ENCODE measurements at regions not wholly inside any gene's neighbourhood (a gene's known extent, or its start where the extent isn't known, plus 50 kb on each side); places are given as distances from the start of the nearest gene placed in this dataset.
A peak's percentile ranks its signal among the peaks of the same experiment; 100 is the strongest.

DNA sequence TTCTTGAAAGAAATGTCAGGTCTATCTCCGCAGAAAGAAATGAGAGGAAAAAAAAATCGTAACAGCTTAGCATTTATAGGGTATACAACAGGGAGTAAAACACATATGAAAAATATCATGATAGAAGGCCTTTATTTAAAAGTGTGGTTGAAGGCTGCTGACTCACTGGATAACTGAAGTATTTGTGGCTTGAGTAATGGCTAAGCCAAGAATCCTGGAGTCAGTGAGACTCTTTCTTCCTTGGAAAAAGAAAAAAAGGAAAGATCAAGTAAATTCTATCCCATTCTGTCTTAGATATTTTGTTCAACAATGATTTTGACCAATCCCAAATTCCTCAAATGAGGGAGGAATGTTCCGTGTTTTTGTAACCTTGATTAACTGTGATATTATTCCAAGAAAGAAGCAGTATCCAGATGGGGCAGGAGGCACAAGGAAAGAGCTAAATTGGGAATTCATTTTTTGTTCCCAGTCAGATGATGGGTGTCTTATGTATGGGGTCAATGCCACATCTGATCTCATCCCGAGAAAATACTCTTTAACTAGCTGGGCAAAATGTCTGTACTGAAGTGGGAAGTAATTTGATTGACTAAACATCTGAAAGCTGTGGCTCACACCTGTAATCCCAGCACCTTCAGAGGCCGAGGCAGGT lies 64.3 kb upstream of the MYO10 start:
- no peak for TF ChIP-seq CTCF (IDR thresholded peaks at IDR 0.05; ENCODE audit: insufficient read depth, low read length, severe bottlenecking)
- no peak for FAIRE-seq
- DNase-seq (ENCODE audit: low read depth) = peak; percentile 82
- Histone ChIP-seq H3K27me3 (ENCODE audit: control insufficient read depth, insufficient read depth, low read length) (no peaks in the 10 kb centered on the region), H3K36me3 (ENCODE audit: control insufficient read depth, insufficient read depth, low read length) (no peaks in the 10 kb centered on the region), H3K4me3 (ENCODE audit: low read depth, low read length) (no peak overlapping the region)

- DNase-seq (ENCODE audit: low read depth) (no peak), FAIRE-seq (no peak)
- H3K4me3 ChIP-seq (ENCODE audit: low read depth, low read length) = no peak overlapping the region
- H3K36me3 ChIP-seq (ENCODE audit: control insufficient read depth, insufficient read depth, low read length) = no peaks in the 10 kb centered on the region
- TF ChIP-seq CTCF (IDR thresholded peaks at IDR 0.05; ENCODE audit: insufficient read depth, low read length, severe bottlenecking) = no peak
- no peaks in the 10 kb centered on the region for H3K27me3 ChIP-seq (ENCODE audit: control insufficient read depth, insufficient read depth, low read length)
These were observed 65.3 kb upstream of the MYO10 start for GRCh38 chr5:17001428-17001827.

GRCh38 chr5:17004441-17005106 lies 68.5 kb upstream of the MYO10 start:
- H3K27me3 ChIP-seq (ENCODE audit: control insufficient read depth, insufficient read depth, low read length) = no peaks in the 10 kb centered on the region
- TF ChIP-seq CTCF (IDR thresholded peaks at IDR 0.05; ENCODE audit: insufficient read depth, low read length, severe bottlenecking) = no peak

DNA sequence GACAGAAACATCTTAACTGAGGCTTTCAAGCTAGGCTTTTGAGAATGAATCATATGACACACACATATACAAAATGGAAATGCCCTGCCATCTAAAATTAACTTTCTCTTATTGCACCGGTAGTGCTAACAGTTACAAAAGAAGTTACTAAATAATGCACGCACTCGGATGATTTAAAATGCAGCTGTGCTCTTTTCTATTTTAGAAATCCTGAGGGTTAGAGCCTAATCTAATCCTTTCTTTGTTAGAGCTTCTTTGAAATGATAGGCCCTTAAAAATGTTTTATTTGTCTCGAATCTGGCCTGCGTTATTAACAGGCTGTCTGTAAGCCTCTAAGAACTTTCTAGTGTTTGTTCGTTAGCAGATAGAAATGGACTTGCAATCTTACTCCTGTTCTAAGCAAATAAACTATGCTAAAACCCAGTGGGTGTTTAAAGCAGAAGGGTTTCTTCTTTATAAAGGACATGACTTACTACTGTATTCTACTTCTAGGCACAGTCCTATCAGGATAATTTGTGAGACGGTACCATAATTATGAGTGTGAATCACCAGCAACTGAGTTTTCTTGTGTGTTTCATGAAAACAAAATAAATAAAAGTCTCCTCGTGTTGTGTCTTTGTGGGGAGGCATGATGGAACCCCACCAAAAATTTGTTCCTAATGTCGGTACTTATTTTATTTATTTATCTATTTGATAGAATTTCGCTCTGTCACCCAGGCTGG lies 69.2 kb upstream of the MYO10 start:
- no peak for DNase-seq (ENCODE audit: low read depth)
- FAIRE-seq = no peak
- Histone ChIP-seq H3K4me3 (ENCODE audit: low read depth, low read length) (no peak overlapping the region), H3K36me3 (ENCODE audit: control insufficient read depth, insufficient read depth, low read length) (no peaks in the 10 kb centered on the region), H3K27me3 (ENCODE audit: control insufficient read depth, insufficient read depth, low read length) (no peaks in the 10 kb centered on the region)
- no peak for TF ChIP-seq CTCF (IDR thresholded peaks at IDR 0.05; ENCODE audit: insufficient read depth, low read length, severe bottlenecking)

More at GRCh38 chr5:17004441-17005106, 68.5 kb upstream of the MYO10 start:
- no peaks in the 10 kb centered on the region for H3K36me3 ChIP-seq (ENCODE audit: control insufficient read depth, insufficient read depth, low read length)
- FAIRE-seq = no peak
- DNase-seq (ENCODE audit: low read depth) = no peak
- H3K4me3 ChIP-seq (ENCODE audit: low read depth, low read length) = no peak overlapping the region

GRCh38 chr5:17012289-17012688 lies 76.2 kb upstream of the MYO10 start:
- TF ChIP-seq CTCF (IDR thresholded peaks at IDR 0.05; ENCODE audit: insufficient read depth, low read length, severe bottlenecking) = no peak
- FAIRE-seq (no peak), DNase-seq (ENCODE audit: low read depth) (peak; percentile 90)

More at GRCh38 chr5:17012289-17012688, 76.2 kb upstream of the MYO10 start:
- no peak overlapping the region for H3K4me3 ChIP-seq (ENCODE audit: low read depth, low read length)
- no peaks in the 10 kb centered on the region for H3K27me3 ChIP-seq (ENCODE audit: control insufficient read depth, insufficient read depth, low read length)
- no peaks in the 10 kb centered on the region for H3K36me3 ChIP-seq (ENCODE audit: control insufficient read depth, insufficient read depth, low read length)

All from bronchial epithelial cell (primary cell).